CD4-positive, alpha-beta memory T cell (primary cell): ENCODE measurements at regions not wholly inside any gene's neighbourhood (a gene's known extent, or its start where the extent isn't known, plus 50 kb on each side); places are given as distances from the start of the nearest gene placed in this dataset.

Experiments
- CTCF ChIA-PET: fragments of 350-600 bp; sonication (Branson Sonifier 250); formaldehyde crosslinking; loops from one replicate; lab custom pipeline; 2021; ENCODE audit warnings: inconsistent platforms; ENCODE audit not compliant: partially characterized antibody; lab: Charles Lee
- POLR2A ChIA-PET: fragments of 350-600 bp; sonication (Branson Sonifier 250); formaldehyde crosslinking; loops from one replicate; lab custom pipeline; 2021; ENCODE audit not compliant: partially characterized antibody; lab: Charles Lee
- DNase-seq, 5 donors: peaks; one replicate each; pipeline versions ENCODE4 v3.0.0 to v3.0.0-alpha.2; 2020 to 2022; ENCODE audit warnings: mixed read lengths in 1 of 5
- H3K27ac ChIP-seq: one replicate; pipeline ENCODE4 v1.7.0; 2013; ENCODE audit warnings: low read depth, low read length
- H3K27me3 ChIP-seq: 2 replicates; pipeline ENCODE4 v1.7.0; 2013; ENCODE audit warnings: mild to moderate bottlenecking, low read length, moderate library complexity; ENCODE audit not compliant: insufficient read depth
- H3K36me3 ChIP-seq: 2 replicates; pipeline ENCODE4 v1.7.0; 2013; ENCODE audit warnings: mild to moderate bottlenecking, low read length, moderate library complexity; ENCODE audit not compliant: insufficient read depth
- H3K4me1 ChIP-seq: 2 replicates; pipeline ENCODE4 v1.7.0; 2013; ENCODE audit warnings: mild to moderate bottlenecking, low read length, moderate library complexity; ENCODE audit not compliant: insufficient read depth
- H3K4me3 ChIP-seq, 2 donors: one replicate each; pipeline ENCODE4 v1.7.0; 2013; ENCODE audit warnings: low read length in 2 of 2, mild to moderate bottlenecking in 1 of 2
- H3K9me3 ChIP-seq, 2 donors: one replicate each; pipeline ENCODE4 v1.7.0; 2013; ENCODE audit warnings: low read length in 2 of 2, control low read depth in 1 of 2; ENCODE audit not compliant: control insufficient read depth in 1 of 2
- H3K27ac Mint-ChIP-seq, 7 donors: one replicate each; pipeline ENCODE4 v1.8.0; 2020 to 2021; ENCODE audit warnings: mixed read lengths in 7 of 7, mild to moderate bottlenecking in 6 of 7, inconsistent platforms in 3 of 7, moderate library complexity in 3 of 7
- H3K27me3 Mint-ChIP-seq, 2 donors: one replicate each; pipeline ENCODE4 v1.8.0; 2020 to 2021; ENCODE audit warnings: mixed read lengths in 2 of 2
- H3K36me3 Mint-ChIP-seq, 2 donors: one replicate each; pipeline ENCODE4 v1.8.0; 2020 to 2021; ENCODE audit warnings: mixed read lengths in 2 of 2, inconsistent platforms in 1 of 2, mild to moderate bottlenecking in 1 of 2
- H3K4me1 Mint-ChIP-seq, 4 donors: one replicate each; pipeline ENCODE4 v1.8.0; 2020 to 2021; ENCODE audit warnings: mixed read lengths in 4 of 4, mild to moderate bottlenecking in 1 of 4
- H3K4me3 Mint-ChIP-seq, 8 donors: one replicate each; pipeline ENCODE4 v1.8.0; 2020 to 2021; ENCODE audit warnings: mixed read lengths in 8 of 8, mild to moderate bottlenecking in 7 of 8, moderate library complexity in 6 of 8, inconsistent platforms in 3 of 8
- H3K9me3 Mint-ChIP-seq, 8 donors: one replicate each; pipeline ENCODE4 v1.8.0; 2020 to 2021; ENCODE audit warnings: mixed read lengths in 8 of 8, mild to moderate bottlenecking in 5 of 8, inconsistent platforms in 3 of 8, moderate library complexity in 1 of 8
- intact Hi-C: fragments of 100-400 bp; cut with micrococcal nuclease; formaldehyde crosslinking; loops from one replicate; pipeline ENCODE4 v1.15.1; 2023

- Mint-ChIP-seq H3K27me3 (no peaks in the 10 kb centered on the region), H3K9me3 (peaks cover 0 to 10% (median 3%) of the 10 kb centered on the region in 8 donors), H3K4me3 (no peak overlapping the region), H3K27ac (no peak overlapping the region), H3K36me3 (no peaks in the 10 kb centered on the region), H3K4me1 (no peaks in the 10 kb centered on the region)
- intact Hi-C loops = no loop called here
- no peaks in the 10 kb centered on the region for H3K27me3 ChIP-seq
- no peak for DNase-seq
- H3K4me1 ChIP-seq = no peaks in the 10 kb centered on the region
- no peaks in the 10 kb centered on the region for H3K9me3 ChIP-seq
- H3K27ac ChIP-seq = no peak overlapping the region
- CTCF ChIA-PET = no interaction called here
- H3K4me3 ChIP-seq = no peak overlapping the region
- POLR2A ChIA-PET = no interaction called here
- H3K36me3 ChIP-seq = no peaks in the 10 kb centered on the region
Measured at GRCh38 chr11:26186389-26186788, 145.5 kb upstream of the ANO3 start.

DNA sequence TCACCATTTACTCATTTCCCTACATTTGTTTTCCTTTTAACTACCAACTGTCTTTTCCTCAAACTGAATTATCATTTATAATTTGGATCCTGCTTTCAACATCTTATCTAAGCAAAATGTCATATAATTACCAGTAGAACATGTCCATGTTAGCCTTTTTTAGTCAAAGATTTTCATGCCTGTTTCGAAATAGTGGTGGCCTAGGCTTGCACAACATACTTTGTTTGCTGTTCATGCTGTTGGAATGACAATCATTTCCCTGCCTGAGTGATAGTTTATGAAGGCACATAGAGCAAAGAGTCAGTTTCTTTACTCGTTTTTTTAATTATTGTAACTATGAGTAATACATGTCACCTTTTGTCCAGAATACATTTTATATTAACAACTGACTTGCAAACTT is 144.3 kb upstream of the ANO3 start:
- H3K27ac Mint-ChIP-seq = no peak overlapping the region
- Histone ChIP-seq H3K9me3 (no peaks in the 10 kb centered on the region), H3K4me1 (no peaks in the 10 kb centered on the region), H3K36me3 (no peaks in the 10 kb centered on the region), H3K27me3 (no peaks in the 10 kb centered on the region), H3K27ac (no peak overlapping the region), H3K4me3 (no peak overlapping the region)
- H3K4me1 Mint-ChIP-seq = no peaks in the 10 kb centered on the region
- no peak for DNase-seq
- H3K27me3 Mint-ChIP-seq = no peaks in the 10 kb centered on the region
- ChIA-PET CTCF (no interaction called here), POLR2A (no interaction called here)
- H3K4me3 Mint-ChIP-seq = no peak overlapping the region
- peaks cover 0 to 10% (median 4%) of the 10 kb centered on the region in 8 donors for H3K9me3 Mint-ChIP-seq
- intact Hi-C loops = no loop called here
- no peaks in the 10 kb centered on the region for H3K36me3 Mint-ChIP-seq

GRCh38 chr11:26188554-26188953 is 143.4 kb upstream of the ANO3 start:
- CTCF ChIA-PET = no interaction called here
- Histone ChIP-seq H3K4me1 (no peaks in the 10 kb centered on the region), H3K9me3 (no peaks in the 10 kb centered on the region), H3K27ac (no peak overlapping the region), H3K36me3 (no peaks in the 10 kb centered on the region), H3K4me3 (no peak overlapping the region), H3K27me3 (no peaks in the 10 kb centered on the region)
- no peak overlapping the region for H3K27ac Mint-ChIP-seq
- no peaks in the 10 kb centered on the region for H3K27me3 Mint-ChIP-seq
- no peaks in the 10 kb centered on the region for H3K4me1 Mint-ChIP-seq
- POLR2A ChIA-PET = no interaction called here
- no peak for DNase-seq
- intact Hi-C loops = no loop called here
- no peaks in the 10 kb centered on the region for H3K36me3 Mint-ChIP-seq
- no peak overlapping the region for H3K4me3 Mint-ChIP-seq
- H3K9me3 Mint-ChIP-seq = peaks cover 0 to 10% (median 4%) of the 10 kb centered on the region in 8 donors

GRCh38 chr11:26191193-26191592 is 140.7 kb upstream of the ANO3 start:
- Mint-ChIP-seq H3K9me3 (peaks cover 0 to 11% (median 3%) of the 10 kb centered on the region in 8 donors), H3K4me3 (no peak overlapping the region), H3K36me3 (no peaks in the 10 kb centered on the region), H3K27me3 (no peaks in the 10 kb centered on the region), H3K4me1 (no peaks in the 10 kb centered on the region), H3K27ac (no peak overlapping the region)
- DNase-seq = no peak
- POLR2A ChIA-PET = no interaction called here
- Histone ChIP-seq H3K4me1 (no peaks in the 10 kb centered on the region), H3K9me3 (no peaks in the 10 kb centered on the region), H3K36me3 (no peaks in the 10 kb centered on the region), H3K27me3 (no peaks in the 10 kb centered on the region), H3K4me3 (no peak overlapping the region), H3K27ac (no peak overlapping the region)
- intact Hi-C loops = no loop called here
- CTCF ChIA-PET = no interaction called here

DNA sequence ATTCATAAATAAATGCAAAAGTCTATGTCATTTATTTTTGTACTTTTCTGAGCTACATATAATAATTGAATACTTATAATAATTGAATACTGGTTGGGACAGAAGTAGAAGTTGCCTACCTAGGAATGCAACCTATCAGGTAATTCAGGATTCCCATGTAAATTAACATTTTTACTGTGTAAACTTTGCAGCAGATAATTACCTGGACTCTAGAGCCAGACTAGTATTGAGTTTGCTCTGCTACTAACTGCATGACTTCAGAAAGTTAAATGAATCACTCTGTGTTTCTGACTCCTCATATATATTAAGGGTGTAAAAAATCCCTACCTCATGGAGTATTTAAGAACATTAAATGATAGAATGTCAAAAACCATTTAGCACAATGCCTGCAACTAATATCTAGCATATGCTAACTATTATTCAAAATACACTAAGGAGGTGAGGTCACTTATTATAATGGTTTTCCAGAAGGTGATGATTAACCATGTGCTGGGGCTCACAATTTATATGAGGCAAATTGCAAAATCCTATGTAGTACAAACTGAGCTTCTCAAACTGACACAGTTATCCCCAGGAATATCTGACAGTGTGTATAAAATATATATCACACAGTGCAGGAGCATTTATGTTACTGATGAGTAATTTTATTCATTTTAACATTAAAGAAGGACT is 138.1 kb upstream of the ANO3 start:
- Histone ChIP-seq H3K27me3 (no peaks in the 10 kb centered on the region), H3K36me3 (no peaks in the 10 kb centered on the region), H3K4me1 (no peaks in the 10 kb centered on the region), H3K4me3 (no peak overlapping the region), H3K27ac (no peak overlapping the region), H3K9me3 (no peaks in the 10 kb centered on the region)
- ChIA-PET POLR2A (no interaction called here), CTCF (no interaction called here)
- Mint-ChIP-seq H3K4me3 (no peak overlapping the region), H3K36me3 (no peaks in the 10 kb centered on the region), H3K9me3 (peaks cover 2 to 15% (median 4%) of the 10 kb centered on the region in 8 donors), H3K27ac (no peak overlapping the region), H3K27me3 (no peaks in the 10 kb centered on the region), H3K4me1 (no peaks in the 10 kb centered on the region)
- intact Hi-C loops = no loop called here
- no peak for DNase-seq

DNA sequence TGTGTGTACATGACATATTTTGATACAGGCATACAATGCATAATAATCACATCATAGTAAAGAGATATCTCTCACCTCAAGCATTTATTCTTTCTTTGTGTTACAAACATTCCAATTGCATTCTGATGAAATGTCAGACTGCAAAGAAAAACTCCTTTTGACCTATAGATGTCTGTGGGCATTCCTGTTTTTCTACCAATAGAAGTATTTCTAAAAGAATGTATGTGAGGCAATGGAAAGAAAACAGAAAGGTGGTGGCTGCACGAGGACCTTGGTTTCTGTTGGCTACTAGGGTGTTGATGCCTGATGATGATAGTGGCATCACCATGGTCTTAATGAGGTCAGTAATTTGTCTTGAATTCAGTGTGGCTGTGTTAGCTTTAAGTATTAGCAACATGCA is 137.0 kb upstream of the ANO3 start:
- Mint-ChIP-seq H3K9me3 (peaks cover 2 to 15% (median 5%) of the 10 kb centered on the region in 8 donors), H3K27ac (no peak overlapping the region), H3K4me1 (no peaks in the 10 kb centered on the region)

DNA sequence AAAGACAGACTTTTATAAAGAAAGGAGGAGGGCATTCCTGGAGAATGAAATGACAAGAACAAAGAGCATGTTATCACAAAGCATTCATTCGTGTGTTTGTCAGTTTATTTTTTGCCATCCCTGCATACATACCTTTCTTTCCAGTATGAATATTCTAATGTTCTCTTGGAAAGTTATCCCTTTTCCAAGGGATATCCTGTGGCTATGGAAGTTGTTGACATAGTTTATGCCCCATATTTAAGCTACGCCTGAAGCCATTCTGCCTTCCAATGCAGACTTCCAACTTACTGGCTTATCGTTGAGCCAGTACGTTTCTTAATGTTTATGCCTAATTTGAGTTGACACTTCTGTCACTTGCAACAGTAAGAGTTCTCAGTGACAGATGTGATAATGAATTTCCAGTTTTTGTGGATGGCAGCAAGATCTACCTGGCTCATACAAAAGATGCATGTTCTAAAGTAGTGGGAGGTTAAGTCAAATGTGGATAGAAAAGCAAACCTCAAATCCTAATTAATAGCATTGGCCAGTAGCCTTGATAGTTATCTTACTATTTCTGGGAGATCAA is 133.3 kb upstream of the ANO3 start:
- H3K27ac Mint-ChIP-seq = no peak overlapping the region
- no peaks in the 10 kb centered on the region for H3K4me1 Mint-ChIP-seq
- DNase-seq = no peak
- intact Hi-C loops = no loop called here
- Histone ChIP-seq H3K4me1 (no peaks in the 10 kb centered on the region), H3K27me3 (no peaks in the 10 kb centered on the region), H3K9me3 (no peaks in the 10 kb centered on the region), H3K27ac (no peak overlapping the region), H3K36me3 (no peaks in the 10 kb centered on the region), H3K4me3 (no peak overlapping the region)
- peaks cover 0 to 13% (median 3%) of the 10 kb centered on the region in 8 donors for H3K9me3 Mint-ChIP-seq
- ChIA-PET POLR2A (no interaction called here), CTCF (no interaction called here)
- H3K36me3 Mint-ChIP-seq = no peaks in the 10 kb centered on the region
- H3K27me3 Mint-ChIP-seq = no peaks in the 10 kb centered on the region
- no peak overlapping the region for H3K4me3 Mint-ChIP-seq

More for the DNA sequence above, 137.0 kb upstream of the ANO3 start:
- H3K4me3 ChIP-seq = no peak overlapping the region
- no peaks in the 10 kb centered on the region for H3K27me3 ChIP-seq
- ChIA-PET CTCF (no interaction called here), POLR2A (no interaction called here)
- no peaks in the 10 kb centered on the region for H3K36me3 ChIP-seq
- H3K9me3 ChIP-seq = no peaks in the 10 kb centered on the region
- DNase-seq = no peak
- Mint-ChIP-seq H3K36me3 (no peaks in the 10 kb centered on the region), H3K27me3 (no peaks in the 10 kb centered on the region), H3K4me3 (no peak overlapping the region)
- intact Hi-C loops = no loop called here
- no peak overlapping the region for H3K27ac ChIP-seq
- H3K4me1 ChIP-seq = no peaks in the 10 kb centered on the region
